IPS-NIHi7 (cell line): ENCODE measurements at regions not wholly inside any gene's neighbourhood (a gene's known extent, or its start where the extent isn't known, plus 50 kb on each side); places are given as distances from the start of the nearest gene placed in this dataset.

Experiments
- DNase-seq: peaks from one replicate; pipeline ENCODE4 v3.0.0; 2012; ENCODE audit warnings: mixed read lengths; ENCODE audit errors: extremely low spot score

GRCh38 chr2:216286616-216287231, 85.6 kb downstream of the MARCHF4 start:
- DNase-seq = no peak

- no peak for DNase-seq
These were observed 86.6 kb downstream of the MARCHF4 start for GRCh38 chr2:216285701-216286100.

- no peak for DNase-seq
These were observed 87.6 kb downstream of the MARCHF4 start for GRCh38 chr2:216284708-216285107.

- DNase-seq = peak; percentile 90
These were observed 89.0 kb downstream of the MARCHF4 start for GRCh38 chr2:216283038-216283900.

- no peak for DNase-seq
These were observed 90.4 kb downstream of the MARCHF4 start for GRCh38 chr2:216281876-216282275.

GRCh38 chr2:216281316-216281715, 91.0 kb downstream of the MARCHF4 start:
- peak; percentile 48 for DNase-seq

- no peak for DNase-seq
These were observed 92.8 kb downstream of the MARCHF4 start for GRCh38 chr2:216279459-216279858.

GRCh38 chr2:216279031-216279430, 93.3 kb downstream of the MARCHF4 start:
- no peak for DNase-seq

GRCh38 chr2:216275890-216276289, 96.4 kb downstream of the MARCHF4 start:
- no peak for DNase-seq

GRCh38 chr2:216274194-216274840, 98.0 kb downstream of the MARCHF4 start:
- no peak for DNase-seq

GRCh38 chr2:216261042-216261537, 111.2 kb downstream of the MARCHF4 start:
- DNase-seq = no peak

- DNase-seq = no peak
These were observed 111.7 kb downstream of the MARCHF4 start for GRCh38 chr2:216260629-216261028.

GRCh38 chr2:216259081-216259480, 113.2 kb downstream of the MARCHF4 start:
- DNase-seq = no peak

- no peak for DNase-seq
These were observed 115.2 kb downstream of the MARCHF4 start for GRCh38 chr2:216257089-216257488.
